ENCODE measurements at regions not wholly inside any gene's neighbourhood (a gene's known extent, or its start where the extent isn't known, plus 50 kb on each side); places are given as distances from the start of the nearest gene placed in this dataset.

DNA sequence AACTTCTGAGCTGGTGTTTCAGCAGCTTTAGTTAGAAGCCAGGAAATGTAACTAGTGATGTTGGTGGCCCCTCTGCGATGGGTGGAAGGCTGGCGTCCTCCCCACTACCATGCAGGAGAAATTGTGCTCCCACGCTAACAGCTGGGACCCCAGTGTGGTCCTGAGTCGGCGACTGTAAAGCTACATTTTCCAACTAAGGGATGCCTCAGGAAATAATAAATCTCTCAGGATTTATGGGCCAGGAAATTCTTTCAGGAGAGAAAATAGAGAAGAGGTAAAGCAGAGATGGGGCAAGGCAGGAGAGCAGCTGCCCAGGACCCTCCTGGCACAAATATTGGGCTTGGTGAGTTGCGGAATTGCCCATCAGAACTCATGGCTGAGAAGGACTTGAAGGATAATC is 186.9 kb downstream of the OPA1 start:
- Mint-ChIP-seq H3K4me1 (ENCODE audit: unreplicated experiment) (peaks cover 42% of the 10 kb centered on the region), H3K9me3 (ENCODE audit: unreplicated experiment) (no peaks in the 10 kb centered on the region), H3K36me3 (ENCODE audit: low read depth, unreplicated experiment) (no peaks in the 10 kb centered on the region), H3K4me3 (ENCODE audit: unreplicated experiment) (no peak overlapping the region), H3K27me3 (ENCODE audit: unreplicated experiment) (peaks cover 11% of the 10 kb centered on the region), H3K27ac (ENCODE audit: unreplicated experiment) (no peak overlapping the region)
- TF ChIP-seq, protein P1, sequence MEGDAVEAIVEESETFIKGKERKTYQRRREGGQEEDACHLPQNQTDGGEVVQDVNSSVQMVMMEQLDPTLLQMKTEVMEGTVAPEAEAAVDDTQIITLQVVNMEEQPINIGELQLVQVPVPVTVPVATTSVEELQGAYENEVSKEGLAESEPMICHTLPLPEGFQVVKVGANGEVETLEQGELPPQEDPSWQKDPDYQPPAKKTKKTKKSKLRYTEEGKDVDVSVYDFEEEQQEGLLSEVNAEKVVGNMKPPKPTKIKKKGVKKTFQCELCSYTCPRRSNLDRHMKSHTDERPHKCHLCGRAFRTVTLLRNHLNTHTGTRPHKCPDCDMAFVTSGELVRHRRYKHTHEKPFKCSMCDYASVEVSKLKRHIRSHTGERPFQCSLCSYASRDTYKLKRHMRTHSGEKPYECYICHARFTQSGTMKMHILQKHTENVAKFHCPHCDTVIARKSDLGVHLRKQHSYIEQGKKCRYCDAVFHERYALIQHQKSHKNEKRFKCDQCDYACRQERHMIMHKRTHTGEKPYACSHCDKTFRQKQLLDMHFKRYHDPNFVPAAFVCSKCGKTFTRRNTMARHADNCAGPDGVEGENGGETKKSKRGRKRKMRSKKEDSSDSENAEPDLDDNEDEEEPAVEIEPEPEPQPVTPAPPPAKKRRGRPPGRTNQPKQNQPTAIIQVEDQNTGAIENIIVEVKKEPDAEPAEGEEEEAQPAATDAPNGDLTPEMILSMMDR (IDR thresholded peaks at IDR 0.05; ENCODE audit: unreplicated experiment), result no peak
- no peak for DNase-seq (ENCODE audit: low spot score)

DNA sequence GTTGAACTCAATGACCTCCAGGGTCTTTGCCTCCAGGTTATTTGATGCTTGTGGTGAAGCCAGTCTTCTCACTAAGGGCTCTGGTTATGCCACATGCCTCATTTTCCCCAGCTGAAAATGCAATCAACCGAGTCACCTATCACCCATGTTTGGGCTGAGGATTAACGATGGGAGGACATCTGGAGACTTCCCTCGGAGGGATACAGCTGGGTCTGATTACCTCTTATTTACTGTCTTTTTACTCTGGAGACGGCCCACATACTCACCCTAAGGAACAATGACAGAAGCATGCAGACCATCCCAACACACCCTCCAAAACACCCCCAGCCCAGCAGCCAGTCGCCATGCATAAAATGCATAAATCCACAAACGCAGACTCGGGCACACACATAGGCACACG is 187.4 kb downstream of the OPA1 start:
- Mint-ChIP-seq H3K36me3 (ENCODE audit: low read depth, unreplicated experiment) (no peaks in the 10 kb centered on the region), H3K4me3 (ENCODE audit: unreplicated experiment) (no peak overlapping the region), H3K27me3 (ENCODE audit: unreplicated experiment) (peaks cover 13% of the 10 kb centered on the region), H3K4me1 (ENCODE audit: unreplicated experiment) (peaks cover 42% of the 10 kb centered on the region), H3K27ac (ENCODE audit: unreplicated experiment) (no peak overlapping the region), H3K9me3 (ENCODE audit: unreplicated experiment) (no peaks in the 10 kb centered on the region)
- TF ChIP-seq, protein P1 (IDR thresholded peaks at IDR 0.05; ENCODE audit: unreplicated experiment), result no peak
- DNase-seq (ENCODE audit: low spot score), result no peak

- TF ChIP-seq, protein P1 (IDR thresholded peaks at IDR 0.05; ENCODE audit: unreplicated experiment), result peak; percentile 72
- Mint-ChIP-seq H3K27me3 (ENCODE audit: unreplicated experiment) (peaks cover 13% of the 10 kb centered on the region), H3K4me1 (ENCODE audit: unreplicated experiment) (peaks cover 37% of the 10 kb centered on the region), H3K27ac (ENCODE audit: unreplicated experiment) (no peak overlapping the region), H3K9me3 (ENCODE audit: unreplicated experiment) (no peaks in the 10 kb centered on the region), H3K4me3 (ENCODE audit: unreplicated experiment) (no peak overlapping the region), H3K36me3 (ENCODE audit: low read depth, unreplicated experiment) (no peaks in the 10 kb centered on the region)
- peak; percentile 74 for DNase-seq (ENCODE audit: low spot score)
These were observed 187.9 kb downstream of the OPA1 start for GRCh38 chr3:193780810-193781478.

DNA sequence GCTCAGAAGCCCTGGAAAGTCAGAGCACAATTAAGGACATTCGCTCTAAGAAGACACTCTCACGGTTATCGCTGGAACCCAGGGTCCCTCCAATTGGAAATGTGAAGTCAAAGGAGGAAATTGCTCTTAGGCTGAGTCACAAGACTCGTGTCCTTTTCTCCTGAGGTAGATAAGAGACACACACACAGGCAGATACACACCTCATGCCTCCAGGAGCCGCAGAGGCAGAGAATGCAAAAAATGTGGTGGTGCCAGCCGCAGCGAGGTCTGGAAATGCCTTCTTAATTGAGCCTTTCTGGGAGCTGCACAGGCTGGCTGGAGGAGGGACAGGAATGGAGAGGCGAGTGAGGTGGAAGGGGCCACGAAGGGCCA is 189.3 kb downstream of the OPA1 start:
- Mint-ChIP-seq H3K27me3 (ENCODE audit: unreplicated experiment) (peaks cover 14% of the 10 kb centered on the region), H3K4me3 (ENCODE audit: unreplicated experiment) (no peak overlapping the region), H3K9me3 (ENCODE audit: unreplicated experiment) (no peaks in the 10 kb centered on the region), H3K27ac (ENCODE audit: unreplicated experiment) (no peak overlapping the region), H3K36me3 (ENCODE audit: low read depth, unreplicated experiment) (no peaks in the 10 kb centered on the region), H3K4me1 (ENCODE audit: unreplicated experiment) (peaks cover 32% of the 10 kb centered on the region)
- TF ChIP-seq, protein P1 (IDR thresholded peaks at IDR 0.05; ENCODE audit: unreplicated experiment), result no peak
- no peak for DNase-seq (ENCODE audit: low spot score)

- Mint-ChIP-seq H3K4me3 (ENCODE audit: unreplicated experiment) (no peak overlapping the region), H3K4me1 (ENCODE audit: unreplicated experiment) (peaks cover 32% of the 10 kb centered on the region), H3K27me3 (ENCODE audit: unreplicated experiment) (peaks cover 14% of the 10 kb centered on the region)
These were observed 189.7 kb downstream of the OPA1 start for GRCh38 chr3:193782747-193783146.

More at GRCh38 chr3:193782747-193783146, 189.7 kb downstream of the OPA1 start:
- H3K27ac Mint-ChIP-seq (ENCODE audit: unreplicated experiment), result no peak overlapping the region
- H3K9me3 Mint-ChIP-seq (ENCODE audit: unreplicated experiment), result no peaks in the 10 kb centered on the region
- no peaks in the 10 kb centered on the region for H3K36me3 Mint-ChIP-seq (ENCODE audit: low read depth, unreplicated experiment)
- DNase-seq (ENCODE audit: low spot score), result no peak
- TF ChIP-seq, protein P1 (IDR thresholded peaks at IDR 0.05; ENCODE audit: unreplicated experiment), result no peak

Measured in endothelial cell (in vitro differentiated cells).